ENCODE measurements at regions not wholly inside any gene's neighbourhood (a gene's known extent, or its start where the extent isn't known, plus 50 kb on each side); places are given as distances from the start of the nearest gene placed in this dataset.

GRCh38 chr6:163871616-163872015 lies 457.1 kb downstream of the QKI start:
- TF ChIP-seq CTCF (conservative IDR thresholded peaks at IDR 0.05; ENCODE audit: low read depth, low read length) (no peak), CEBPB (IDR thresholded peaks at IDR 0.05; ENCODE audit: low read depth, low read length) (no peak), MAFK (IDR thresholded peaks at IDR 0.05; ENCODE audit: low read depth, low read length) (no peak), RAD21 (IDR thresholded peaks at IDR 0.05; ENCODE audit: low read length) (no peak), POLR2A (IDR thresholded peaks at IDR 0.05; ENCODE audit: low read depth, low read length) (no peak), SMC3 (IDR thresholded peaks at IDR 0.05; ENCODE audit: low read depth, low read length) (no peak), MXI1 (IDR thresholded peaks at IDR 0.05; ENCODE audit: borderline replicate concordance, low read depth, low read length) (no peak), USF2 (IDR thresholded peaks at IDR 0.05; ENCODE audit: low read depth, low read length) (no peak), FOS (IDR thresholded peaks at IDR 0.05; ENCODE audit: low read depth, low read length) (no peak), RCOR1 (IDR thresholded peaks at IDR 0.05; ENCODE audit: insufficient replicate concordance, low read length) (no peak), RFX5 (IDR thresholded peaks at IDR 0.05; ENCODE audit: low read depth, low read length) (no peak)

Data from IMR-90 (cell line).